Trophoblast cell (in vitro differentiated cells and primary cell): ENCODE measurements at regions not wholly inside any gene's neighbourhood (a gene's known extent, or its start where the extent isn't known, plus 50 kb on each side); places are given as distances from the start of the nearest gene placed in this dataset.
A peak's percentile ranks its signal among the peaks of the same experiment; 100 is the strongest.

Source experiments
- DNase-seq, 2 donors: peaks; one replicate each; pipeline ENCODE4 v3.0.0-alpha.2; 2016
- H2AFZ ChIP-seq: 2 replicates; pipeline ENCODE4 v1.6.1; 2013; ENCODE audit warnings: low read length, moderate library complexity, mild to moderate bottlenecking; ENCODE audit not compliant: insufficient read depth, poor library complexity
- H2AK5ac ChIP-seq: 2 replicates; pipeline ENCODE4 v1.6.1; 2013; ENCODE audit warnings: mild to moderate bottlenecking, low read length
- H2BK120ac ChIP-seq: 2 replicates; pipeline ENCODE4 v1.6.1; 2013; ENCODE audit warnings: low read length, mild to moderate bottlenecking, moderate library complexity; ENCODE audit not compliant: insufficient read depth, poor library complexity
- H2BK12ac ChIP-seq: 2 replicates; pipeline ENCODE4 v1.6.1; 2013; ENCODE audit warnings: mild to moderate bottlenecking, low read length, moderate library complexity
- H2BK5ac ChIP-seq: 2 replicates; pipeline ENCODE4 v1.6.1; 2013; ENCODE audit warnings: low read length, low read depth, moderate library complexity, mild to moderate bottlenecking; ENCODE audit not compliant: poor library complexity
- H3K14ac ChIP-seq: 2 replicates; pipeline ENCODE4 v1.6.1; 2013; ENCODE audit warnings: mild to moderate bottlenecking, low read length
- H3K18ac ChIP-seq: 2 replicates; pipeline ENCODE4 v1.6.1; 2013; ENCODE audit warnings: mild to moderate bottlenecking, low read length
- H3K23ac ChIP-seq: 2 replicates; pipeline ENCODE4 v1.6.1; 2013; ENCODE audit warnings: low read length
- H3K27ac ChIP-seq: 2 replicates; pipeline ENCODE4 v1.5.1; 2013; ENCODE audit warnings: low read depth, mild to moderate bottlenecking, inconsistent platforms, low read length, moderate library complexity
- H3K27me3 ChIP-seq: 2 replicates; pipeline ENCODE4 v1.6.1; 2013; ENCODE audit warnings: inconsistent platforms, mild to moderate bottlenecking, low read length, moderate library complexity; ENCODE audit not compliant: insufficient read depth
- H3K36me3 ChIP-seq, 2 experiments: 1 replicate in 1 of 2; 2 replicates in 1 of 2; pipeline ENCODE4 v1.6.1; 2013; ENCODE audit warnings: low read length in 2 of 2, mild to moderate bottlenecking in 2 of 2, moderate library complexity in 1 of 2; ENCODE audit not compliant: insufficient read depth in 2 of 2, control insufficient read depth in 1 of 2
- H3K4ac ChIP-seq: 2 replicates; pipeline ENCODE4 v1.6.1; 2013; ENCODE audit warnings: low read depth, mild to moderate bottlenecking, low read length, moderate library complexity
- H3K4me1 ChIP-seq, 2 experiments: 1 replicate in 1 of 2; 2 replicates in 1 of 2; pipeline ENCODE4 v1.6.1; 2013; ENCODE audit warnings: low read length in 2 of 2, mild to moderate bottlenecking in 2 of 2, moderate library complexity in 1 of 2; ENCODE audit not compliant: insufficient read depth in 2 of 2, control insufficient read depth in 1 of 2
- H3K4me2 ChIP-seq: 2 replicates; pipeline ENCODE4 v1.6.1; 2013; ENCODE audit warnings: inconsistent platforms, mild to moderate bottlenecking, low read length, moderate library complexity
- H3K4me3 ChIP-seq: 2 replicates; pipeline ENCODE4 v1.5.1; 2013; ENCODE audit warnings: mild to moderate bottlenecking, low read depth, low read length, inconsistent platforms
- H3K79me1 ChIP-seq: one replicate; pipeline ENCODE4 v1.6.1; 2013; ENCODE audit warnings: low read length
- H3K79me2 ChIP-seq: 2 replicates; pipeline ENCODE4 v1.6.1; 2013; ENCODE audit warnings: low read length, mild to moderate bottlenecking; ENCODE audit not compliant: control insufficient read depth, insufficient read depth, poor library complexity
- H3K9ac ChIP-seq: 2 replicates; pipeline ENCODE4 v1.6.1; 2013; ENCODE audit warnings: mild to moderate bottlenecking, low read length
- H3K9me3 ChIP-seq: 2 replicates; pipeline ENCODE4 v1.6.1; 2013; ENCODE audit warnings: low read depth, mild to moderate bottlenecking, control low read depth, inconsistent platforms, low read length; ENCODE audit not compliant: insufficient read depth
- H4K12ac ChIP-seq: 2 replicates; pipeline ENCODE4 v1.6.1; 2013; ENCODE audit warnings: low read depth, mild to moderate bottlenecking, low read length, moderate library complexity
- H4K8ac ChIP-seq: 2 replicates; pipeline ENCODE4 v1.6.1; 2013; ENCODE audit warnings: low read depth, mild to moderate bottlenecking, low read length, moderate library complexity
- H4K91ac ChIP-seq: one replicate; pipeline ENCODE4 v1.6.1; 2013; ENCODE audit warnings: low read depth, mild to moderate bottlenecking, low read length, moderate library complexity
- WGBS: extraction: QIAGEN DNeasy Blood & Tissue Kit; methylation state at CpG from one replicate; pipeline ENCODE4 v1.1.7; 2013; ENCODE audit warnings: missing lambda C conversion rate; ENCODE audit not compliant: insufficient read length, insufficient coverage; ENCODE audit errors: extremely low coverage; 5-methylcytosine and 5-hydroxymethylcytosine counted together

DNA sequence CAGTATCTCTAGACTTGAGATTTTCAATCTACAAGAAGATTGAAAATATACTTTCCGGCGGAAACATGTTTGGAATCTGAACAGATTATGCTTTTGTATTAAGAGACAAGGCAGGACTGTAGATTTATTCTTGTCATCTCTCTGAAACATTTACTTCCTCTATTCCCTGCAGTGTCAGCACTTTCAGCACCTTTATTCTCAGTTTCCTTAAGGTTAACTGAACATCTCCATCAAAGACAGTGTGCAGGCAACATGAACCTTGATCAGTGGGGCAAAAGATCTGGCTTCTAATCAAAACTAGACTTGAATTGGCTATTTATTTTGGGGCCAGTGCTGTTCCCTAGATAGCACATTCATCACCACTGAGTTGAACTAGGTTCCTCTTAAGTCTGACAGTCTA is 129.9 kb upstream of the HCN1 start:
- H3K79me2 ChIP-seq = no peaks in the 10 kb centered on the region
- H3K36me3 ChIP-seq = no peaks in the 10 kb centered on the region
- H3K14ac ChIP-seq = no peak overlapping the region
- H2BK120ac ChIP-seq = no peak overlapping the region
- H3K79me1 ChIP-seq = no peaks in the 10 kb centered on the region
- H3K9ac ChIP-seq = no peak overlapping the region
- H2BK5ac ChIP-seq = no peak overlapping the region
- no CpG with 5 or more reads among the region's 2 CpGs for WGBS
- H3K4ac ChIP-seq = no peak overlapping the region
- DNase-seq = no peak
- no peak overlapping the region for H2AK5ac ChIP-seq
- H4K12ac ChIP-seq = no peak overlapping the region
- H3K4me3 ChIP-seq = no peak overlapping the region
- H2BK12ac ChIP-seq = no peak overlapping the region
- no peaks in the 10 kb centered on the region for H3K4me1 ChIP-seq
- H4K8ac ChIP-seq = no peak overlapping the region
- no peak overlapping the region for H3K27ac ChIP-seq
- H3K9me3 ChIP-seq = no peaks in the 10 kb centered on the region
- H3K27me3 ChIP-seq = no peaks in the 10 kb centered on the region
- no peak overlapping the region for H3K18ac ChIP-seq
- no peak overlapping the region for H3K4me2 ChIP-seq
- H3K23ac ChIP-seq = no peak overlapping the region
- no peak overlapping the region for H4K91ac ChIP-seq
- no peak overlapping the region for H2AFZ ChIP-seq

DNA sequence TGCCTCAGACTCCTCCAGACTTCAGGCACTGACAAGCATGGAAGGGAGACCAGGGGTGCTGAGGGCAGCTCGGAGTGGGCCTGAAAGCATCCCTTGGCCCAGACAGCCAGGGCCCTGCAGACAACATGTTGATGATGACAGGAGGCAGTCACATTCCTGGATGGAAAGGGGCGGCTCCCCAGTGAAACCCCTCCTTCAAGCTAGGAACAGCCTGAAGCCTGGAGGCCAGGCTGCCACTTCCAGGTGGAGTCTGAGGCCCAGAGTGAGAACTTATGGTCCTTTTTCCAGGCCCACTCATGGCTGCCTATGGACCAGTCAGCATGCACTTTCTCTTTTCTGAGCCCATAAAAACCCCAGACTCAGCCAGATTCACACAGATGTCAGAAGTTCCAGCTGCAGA is 104.2 kb upstream of the HCN1 start:
- Histone ChIP-seq H2BK120ac (no peak overlapping the region), H2BK12ac (no peak overlapping the region), H4K8ac (no peak overlapping the region), H4K12ac (no peak overlapping the region), H3K23ac (no peak overlapping the region), H3K14ac (no peak overlapping the region), H3K27ac (no peak overlapping the region), H3K9me3 (peaks cover 3% of the 10 kb centered on the region), H2BK5ac (no peak overlapping the region), H2AFZ (no peak overlapping the region), H3K4me3 (no peak overlapping the region), H4K91ac (no peak overlapping the region), H3K18ac (no peak overlapping the region), H3K79me1 (no peaks in the 10 kb centered on the region), H3K27me3 (no peaks in the 10 kb centered on the region), H3K36me3 (no peaks in the 10 kb centered on the region), H3K79me2 (no peaks in the 10 kb centered on the region), H3K9ac (no peak overlapping the region), H2AK5ac (no peak overlapping the region), H3K4me1 (no peaks in the 10 kb centered on the region), H3K4ac (no peak overlapping the region), H3K4me2 (no peak overlapping the region)
- DNase-seq = no peak
- no CpG with 5 or more reads among the region's 2 CpGs for WGBS

GRCh38 chr5:45799388-45799787 is 103.2 kb upstream of the HCN1 start:
- Histone ChIP-seq H2AFZ (no peak overlapping the region), H4K91ac (no peak overlapping the region), H3K23ac (no peak overlapping the region), H3K14ac (no peak overlapping the region), H3K27ac (no peak overlapping the region), H2BK12ac (no peak overlapping the region), H3K9me3 (peaks cover 3% of the 10 kb centered on the region), H3K79me1 (no peaks in the 10 kb centered on the region), H3K4me1 (no peaks in the 10 kb centered on the region), H3K4ac (no peak overlapping the region), H4K12ac (no peak overlapping the region), H3K27me3 (no peaks in the 10 kb centered on the region), H3K4me3 (no peak overlapping the region), H3K79me2 (no peaks in the 10 kb centered on the region), H3K36me3 (no peaks in the 10 kb centered on the region), H2AK5ac (no peak overlapping the region), H3K4me2 (no peak overlapping the region), H4K8ac (no peak overlapping the region), H3K9ac (no peak overlapping the region), H3K18ac (no peak overlapping the region), H2BK5ac (no peak overlapping the region), H2BK120ac (no peak overlapping the region)
- no CpG with 5 or more reads among the region's 1 CpG for WGBS
- no peak for DNase-seq

- Histone ChIP-seq H4K8ac (no peak overlapping the region), H2BK12ac (no peak overlapping the region), H3K9ac (no peak overlapping the region), H3K27ac (no peak overlapping the region), H3K4me1 (no peaks in the 10 kb centered on the region), H3K23ac (no peak overlapping the region), H2AK5ac (no peak overlapping the region), H3K79me1 (no peaks in the 10 kb centered on the region), H3K14ac (no peak overlapping the region), H3K4ac (no peak overlapping the region), H3K79me2 (no peaks in the 10 kb centered on the region), H3K18ac (no peak overlapping the region), H3K9me3 (peaks cover 3% of the 10 kb centered on the region), H4K91ac (no peak overlapping the region), H3K4me2 (no peak overlapping the region), H2AFZ (no peak overlapping the region), H2BK5ac (no peak overlapping the region), H2BK120ac (no peak overlapping the region), H3K36me3 (no peaks in the 10 kb centered on the region), H3K4me3 (no peak overlapping the region), H4K12ac (no peak overlapping the region), H3K27me3 (no peaks in the 10 kb centered on the region)
- WGBS = no CpG with 5 or more reads among the region's 1 CpG
- DNase-seq = peak in 1 of 2 donors; percentile 7
Measured at GRCh38 chr5:45796959-45797553, 100.9 kb upstream of the HCN1 start.
